WTC11 (cell line): ENCODE measurements at regions not wholly inside any gene's neighbourhood (a gene's known extent, or its start where the extent isn't known, plus 50 kb on each side); places are given as distances from the start of the nearest gene placed in this dataset.

Experiments
- ATAC-seq: fragments of 200-7000 bp; cut with Tn5 transposase; 2 replicates; pipeline ENCODE4 v1.10.0; 2021; ENCODE audit warnings: mild to moderate bottlenecking, moderate library complexity
- CTCF ChIA-PET: fragments of 300-600 bp; sonication (Branson Sonifier 250); formaldehyde crosslinking; loops from one replicate; lab custom pipeline; 2021; ENCODE audit warnings: antibody characterized with exemption; lab: Charles Lee
- POLR2A ChIA-PET: fragments of 350-600 bp; sonication (Branson Sonifier 250); formaldehyde crosslinking; loops from one replicate; lab custom pipeline; 2021; ENCODE audit warnings: antibody characterized with exemption; lab: Charles Lee
- DNase-seq: peaks from one replicate; pipeline ENCODE4 v3.0.0; 2021; ENCODE audit warnings: low spot score
- H3K27ac Mint-ChIP-seq: 2 replicates; pipeline ENCODE4 v1.8.0; 2021; ENCODE audit warnings: mixed read lengths
- H3K27me3 Mint-ChIP-seq: 2 replicates; pipeline ENCODE4 v1.8.0; 2021; ENCODE audit warnings: low read depth, mild to moderate bottlenecking, moderate library complexity, mixed read lengths
- H3K36me3 Mint-ChIP-seq: 2 replicates; pipeline ENCODE4 v1.8.0; 2021; ENCODE audit warnings: mixed read lengths
- H3K4me1 Mint-ChIP-seq: 2 replicates; pipeline ENCODE4 v1.8.0; 2022; ENCODE audit warnings: mixed read lengths
- H3K4me3 Mint-ChIP-seq: 2 replicates; pipeline ENCODE4 v1.8.0; 2021; ENCODE audit warnings: mild to moderate bottlenecking, moderate library complexity, mixed read lengths
- H3K9me3 Mint-ChIP-seq: 2 replicates; pipeline ENCODE4 v1.8.0; 2021; ENCODE audit warnings: mixed read lengths
- AFF4 ChIP-seq: sonication (generic); formaldehyde crosslinking; IDR thresholded peaks from 2 replicates; pipeline ENCODE4 v1.8.1; 2023; ENCODE audit warnings: mild to moderate bottlenecking, missing genetic modification reagents, borderline replicate concordance
- CREB1 ChIP-seq: sonication (generic); formaldehyde crosslinking; IDR thresholded peaks from 2 replicates; pipeline ENCODE4 v1.8.0; 2023; ENCODE audit warnings: mild to moderate bottlenecking, missing genetic modification reagents
- CREM ChIP-seq: sonication (generic); formaldehyde crosslinking; IDR thresholded peaks from 2 replicates; pipeline ENCODE4 v1.8.1; 2022; ENCODE audit warnings: mild to moderate bottlenecking, missing genetic modification reagents, moderate library complexity
- ETV6 ChIP-seq: sonication (generic); formaldehyde crosslinking; IDR thresholded peaks from 2 replicates; pipeline ENCODE4 v1.8.1; 2022; ENCODE audit warnings: mild to moderate bottlenecking, missing genetic modification reagents
- FOXK1 ChIP-seq: sonication (generic); formaldehyde crosslinking; IDR thresholded peaks from 2 replicates; pipeline ENCODE4 v1.8.0; 2022; ENCODE audit warnings: mild to moderate bottlenecking, moderate library complexity, missing genetic modification reagents
- IRF2 ChIP-seq: sonication (generic); formaldehyde crosslinking; IDR thresholded peaks from 2 replicates; pipeline ENCODE4 v1.8.0; 2022; ENCODE audit warnings: low read depth, missing genetic modification reagents, borderline replicate concordance
- MAX ChIP-seq: sonication (generic); formaldehyde crosslinking; IDR thresholded peaks from 2 replicates; pipeline ENCODE4 v1.8.0; 2022; ENCODE audit warnings: mild to moderate bottlenecking, missing genetic modification reagents
- MXD4 ChIP-seq: fragments of 250-450 bp; sonication (Bioruptor Pico); IDR thresholded peaks from 2 replicates; pipeline ENCODE4 v1.8.0; 2021; ENCODE audit warnings: mild to moderate bottlenecking, moderate library complexity, borderline replicate concordance
- NFATC4 ChIP-seq: fragments of 250-450 bp; sonication (Bioruptor Pico); IDR thresholded peaks from 2 replicates; pipeline ENCODE4 v1.9.0; 2021; ENCODE audit warnings: mild to moderate bottlenecking
- NFE2L1 ChIP-seq: sonication (generic); formaldehyde crosslinking; IDR thresholded peaks from 2 replicates; pipeline ENCODE4 v1.8.1; 2023; ENCODE audit warnings: missing genetic modification reagents
- NFYB ChIP-seq: sonication (generic); formaldehyde crosslinking; conservative IDR thresholded peaks from 2 replicates; pipeline ENCODE4 v1.8.0; 2022; ENCODE audit warnings: low read depth, missing genetic modification reagents
- NR1H2 ChIP-seq: sonication (generic); formaldehyde crosslinking; IDR thresholded peaks from 2 replicates; pipeline ENCODE4 v1.9.0; 2021; ENCODE audit warnings: mild to moderate bottlenecking, moderate library complexity, missing genetic modification reagents
- OVOL2 ChIP-seq: fragments of 250-450 bp; sonication (Bioruptor Pico); IDR thresholded peaks from 2 replicates; pipeline ENCODE4 v1.9.0; 2021; ENCODE audit warnings: mild to moderate bottlenecking, borderline replicate concordance
- RELA ChIP-seq: sonication (generic); formaldehyde crosslinking; IDR thresholded peaks from 2 replicates; pipeline ENCODE4 v1.8.1; 2022; ENCODE audit warnings: missing genetic modification reagents, mild to moderate bottlenecking, borderline replicate concordance
- RORB ChIP-seq: fragments of 250-450 bp; sonication (Bioruptor Pico); IDR thresholded peaks from 2 replicates; pipeline ENCODE4 v1.9.0; 2021; ENCODE audit warnings: mild to moderate bottlenecking
- SMAD3 ChIP-seq: sonication (generic); formaldehyde crosslinking; IDR thresholded peaks from 2 replicates; pipeline ENCODE4 v1.8.0; 2022; ENCODE audit warnings: missing genetic modification reagents, mild to moderate bottlenecking, borderline replicate concordance
- SP1 ChIP-seq: sonication (generic); formaldehyde crosslinking; conservative IDR thresholded peaks from 2 replicates; pipeline ENCODE4 v1.8.1; 2022; ENCODE audit warnings: missing genetic modification reagents
- STAT6 ChIP-seq: sonication (generic); formaldehyde crosslinking; conservative IDR thresholded peaks from 2 replicates; pipeline ENCODE4 v1.8.1; 2023; ENCODE audit warnings: mild to moderate bottlenecking, low read depth, missing genetic modification reagents, moderate library complexity
- TCF7 ChIP-seq: sonication (generic); formaldehyde crosslinking; IDR thresholded peaks from 2 replicates; pipeline ENCODE4 v1.8.0; 2022; ENCODE audit warnings: mild to moderate bottlenecking, low read depth, missing genetic modification reagents, moderate library complexity
- ZNF281 ChIP-seq: sonication (generic); formaldehyde crosslinking; IDR thresholded peaks from 2 replicates; pipeline ENCODE4 v1.8.0; 2023; ENCODE audit warnings: mild to moderate bottlenecking, missing genetic modification reagents
- ZNF317 ChIP-seq: sonication (generic); formaldehyde crosslinking; IDR thresholded peaks from 2 replicates; pipeline ENCODE4 v1.8.1; 2023; ENCODE audit warnings: low read depth, mild to moderate bottlenecking, moderate library complexity, missing genetic modification reagents, borderline replicate concordance

- DNase-seq (no peak), ATAC-seq (no peak)
- Mint-ChIP-seq H3K27me3 (no peaks in the 10 kb centered on the region), H3K9me3 (no peaks in the 10 kb centered on the region), H3K4me3 (no peak overlapping the region), H3K27ac (no peak overlapping the region), H3K36me3 (no peaks in the 10 kb centered on the region), H3K4me1 (peaks cover 3% of the 10 kb centered on the region)
- no peak for TF ChIP-seq ETV6
- no peak for TF ChIP-seq IRF2 (CRISPR knock-in tag)
- no peak for TF ChIP-seq TCF7 (CRISPR knock-in tag)
- TF ChIP-seq CREM (CRISPR knock-in tag), result no peak
- no peak for TF ChIP-seq SP1 (CRISPR knock-in tag)
- TF ChIP-seq NFE2L1, result no peak
- no peak for TF ChIP-seq MAX (CRISPR knock-in tag)
- no peak for TF ChIP-seq AFF4 (CRISPR knock-in tag)
- TF ChIP-seq RELA, result no peak
- no peak for TF ChIP-seq RORB
- no peak for TF ChIP-seq MXD4
- TF ChIP-seq OVOL2 (CRISPR knock-in tag), result no peak
- TF ChIP-seq SMAD3 (CRISPR knock-in tag), result no peak
- no peak for TF ChIP-seq ZNF281
- no peak for TF ChIP-seq ZNF317 (CRISPR knock-in tag)
- ChIA-PET CTCF (interaction anchor here (1.3 kb wide), 1 partner anchor 17 kb away, joined by 3 read pairs; no protein-coding TSS in a partner anchor), POLR2A (no interaction called here)
Observed at GRCh38 chr14:86838363-86838762, 1154.6 kb downstream of the GALC start.

- CTCF ChIA-PET, result no interaction called here
- TF ChIP-seq NFYB (CRISPR knock-in tag) (no peak), NFATC4 (CRISPR knock-in tag) (no peak), FOXK1 (CRISPR knock-in tag) (no peak), SP1 (CRISPR knock-in tag) (no peak), ZNF281 (no peak), NR1H2 (CRISPR knock-in tag) (no peak), STAT6 (CRISPR knock-in tag) (no peak), AFF4 (CRISPR knock-in tag) (no peak), CREB1 (no peak)
Observed at GRCh38 chr14:86826661-86827060, 1166.3 kb downstream of the GALC start.

More at GRCh38 chr14:86826661-86827060, 1166.3 kb downstream of the GALC start:
- Mint-ChIP-seq H3K27me3 (no peaks in the 10 kb centered on the region), H3K4me1 (no peaks in the 10 kb centered on the region), H3K9me3 (no peaks in the 10 kb centered on the region), H3K27ac (no peak overlapping the region), H3K36me3 (no peaks in the 10 kb centered on the region), H3K4me3 (no peak overlapping the region)
- DNase-seq (no peak), ATAC-seq (no peak)
- POLR2A ChIA-PET, result no interaction called here
